Thyroid gland (tissue), 4 donors: ENCODE measurements at regions not wholly inside any gene's neighbourhood (a gene's known extent, or its start where the extent isn't known, plus 50 kb on each side); places are given as distances from the start of the nearest gene placed in this dataset.
A peak's percentile ranks its signal among the peaks of the same experiment; 100 is the strongest.

Experiments
- CTCF ChIP-seq, 6 experiments: fragments of 200-600 bp in 3 of 6; fragments of 450-650 bp in 3 of 6; sonication (generic) in 3 of 6; IDR thresholded peaks; one replicate each; pipeline ENCODE4 v1.5.1; 2016 to 2019; ENCODE audit warnings: antibody characterized with exemption in 6 of 6, mild to moderate bottlenecking in 2 of 6, inconsistent platforms in 1 of 6, moderate library complexity in 1 of 6
- POLR2A ChIP-seq, 2 donors: fragments of 450-650 bp; IDR thresholded peaks; one replicate each; pipeline ENCODE4 v1.6.1; 2017; ENCODE audit warnings: antibody characterized with exemption in 2 of 2, mild to moderate bottlenecking in 2 of 2, moderate library complexity in 1 of 2

GRCh38 chr20:41734506-41734945, 116.3 kb upstream of the CHD6 start:
- TF ChIP-seq CTCF (IDR thresholded peaks at IDR 0.05) (peak; percentile 59 to 95 (median 72)), POLR2A (IDR thresholded peaks at IDR 0.05) (no peak)
